Lower lobe of right lung (tissue), 2 donors: ENCODE measurements at regions not wholly inside any gene's neighbourhood (a gene's known extent, or its start where the extent isn't known, plus 50 kb on each side); places are given as distances from the start of the nearest gene placed in this dataset.

Experiments
- ATAC-seq, 2 donors: fragments of 200-7000 bp; cut with Tn5 transposase; one replicate each; pipeline ENCODE4 v1.9.1; 2020 to 2022; ENCODE audit warnings: mild to moderate bottlenecking in 2 of 2, moderate library complexity in 2 of 2
- DNase-seq: peaks from one replicate; pipeline ENCODE4 v3.0.0-alpha.2; 2020
- H3K27ac ChIP-seq: fragments of 200-600 bp; one replicate; pipeline ENCODE4 v1.8.0; 2022
- H3K27me3 ChIP-seq: fragments of 200-600 bp; one replicate; pipeline ENCODE4 v1.8.0; 2022; ENCODE audit warnings: low read depth
- H3K36me3 ChIP-seq: fragments of 200-600 bp; one replicate; pipeline ENCODE4 v1.8.0; 2022; ENCODE audit warnings: mild to moderate bottlenecking
- H3K4me1 ChIP-seq: fragments of 200-600 bp; one replicate; pipeline ENCODE4 v1.8.0; 2022
- H3K4me3 ChIP-seq: fragments of 200-600 bp; one replicate; pipeline ENCODE4 v1.8.0; 2022; ENCODE audit warnings: mild to moderate bottlenecking
- H3K9me3 ChIP-seq: fragments of 200-600 bp; one replicate; pipeline ENCODE4 v1.8.0; 2022
- intact Hi-C: fragments of 100-400 bp; cut with DNase I; formaldehyde crosslinking; loops from one replicate; pipeline ENCODE4 v1.11.0; 2022
- TF ChIP-seq, protein P1 (sequence below): fragments of 200-600 bp; IDR thresholded peaks from one replicate; pipeline ENCODE4 v1.8.0; 2022; ENCODE audit warnings: antibody characterized with exemption, mild to moderate bottlenecking
- donor health status: DM: no; HTN: yes; CAD: no; lungs with severe emphysema.

DNA sequence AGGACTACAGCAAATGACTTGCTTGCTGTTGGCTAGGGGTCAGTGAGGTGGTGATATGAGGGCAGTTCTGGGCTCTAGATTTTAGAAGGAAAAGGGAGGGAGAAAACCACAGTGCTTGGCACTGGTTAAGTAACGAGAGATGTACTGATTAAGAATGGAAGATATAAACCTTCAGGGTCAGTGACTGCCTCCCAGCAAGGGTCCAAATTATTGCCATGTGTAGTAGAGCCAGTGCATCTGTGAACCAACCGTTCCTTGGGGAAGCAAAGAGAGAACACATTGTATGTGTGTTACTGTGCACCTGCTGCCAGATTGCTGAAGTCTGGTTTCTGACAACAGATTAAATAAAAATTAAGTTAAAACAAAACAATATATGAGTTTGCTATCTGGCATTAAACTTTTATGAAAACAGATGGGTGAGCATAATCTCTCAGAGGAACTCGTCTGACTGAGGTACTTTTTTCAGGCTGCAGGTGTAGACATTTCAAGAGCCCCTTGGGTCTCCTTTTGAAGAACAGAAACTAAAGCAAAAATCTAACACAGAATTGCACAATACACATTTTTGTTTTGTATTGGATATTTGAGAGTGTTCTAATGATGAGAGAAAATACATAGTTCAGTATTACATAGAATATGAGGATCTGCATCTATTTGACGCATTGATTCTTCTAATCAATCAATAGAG is 1120.6 kb downstream of the SORCS3 start:
- ATAC-seq (no peak), DNase-seq (no peak)
- Histone ChIP-seq H3K27ac (no peak overlapping the region), H3K36me3 (no peaks in the 10 kb centered on the region), H3K4me1 (no peaks in the 10 kb centered on the region), H3K27me3 (no peaks in the 10 kb centered on the region), H3K4me3 (no peak overlapping the region), H3K9me3 (no peaks in the 10 kb centered on the region)
- TF ChIP-seq, protein P1, sequence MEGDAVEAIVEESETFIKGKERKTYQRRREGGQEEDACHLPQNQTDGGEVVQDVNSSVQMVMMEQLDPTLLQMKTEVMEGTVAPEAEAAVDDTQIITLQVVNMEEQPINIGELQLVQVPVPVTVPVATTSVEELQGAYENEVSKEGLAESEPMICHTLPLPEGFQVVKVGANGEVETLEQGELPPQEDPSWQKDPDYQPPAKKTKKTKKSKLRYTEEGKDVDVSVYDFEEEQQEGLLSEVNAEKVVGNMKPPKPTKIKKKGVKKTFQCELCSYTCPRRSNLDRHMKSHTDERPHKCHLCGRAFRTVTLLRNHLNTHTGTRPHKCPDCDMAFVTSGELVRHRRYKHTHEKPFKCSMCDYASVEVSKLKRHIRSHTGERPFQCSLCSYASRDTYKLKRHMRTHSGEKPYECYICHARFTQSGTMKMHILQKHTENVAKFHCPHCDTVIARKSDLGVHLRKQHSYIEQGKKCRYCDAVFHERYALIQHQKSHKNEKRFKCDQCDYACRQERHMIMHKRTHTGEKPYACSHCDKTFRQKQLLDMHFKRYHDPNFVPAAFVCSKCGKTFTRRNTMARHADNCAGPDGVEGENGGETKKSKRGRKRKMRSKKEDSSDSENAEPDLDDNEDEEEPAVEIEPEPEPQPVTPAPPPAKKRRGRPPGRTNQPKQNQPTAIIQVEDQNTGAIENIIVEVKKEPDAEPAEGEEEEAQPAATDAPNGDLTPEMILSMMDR = no peak
- intact Hi-C loops = no loop called here

GRCh38 chr10:105759669-105760068 is 1118.6 kb downstream of the SORCS3 start:
- Histone ChIP-seq H3K4me1 (no peaks in the 10 kb centered on the region), H3K36me3 (no peaks in the 10 kb centered on the region), H3K27ac (no peak overlapping the region), H3K27me3 (no peaks in the 10 kb centered on the region), H3K9me3 (no peaks in the 10 kb centered on the region), H3K4me3 (no peak overlapping the region)
- ATAC-seq (no peak), DNase-seq (no peak)
- intact Hi-C loops = no loop called here
- TF ChIP-seq, protein P1 = no peak

DNA sequence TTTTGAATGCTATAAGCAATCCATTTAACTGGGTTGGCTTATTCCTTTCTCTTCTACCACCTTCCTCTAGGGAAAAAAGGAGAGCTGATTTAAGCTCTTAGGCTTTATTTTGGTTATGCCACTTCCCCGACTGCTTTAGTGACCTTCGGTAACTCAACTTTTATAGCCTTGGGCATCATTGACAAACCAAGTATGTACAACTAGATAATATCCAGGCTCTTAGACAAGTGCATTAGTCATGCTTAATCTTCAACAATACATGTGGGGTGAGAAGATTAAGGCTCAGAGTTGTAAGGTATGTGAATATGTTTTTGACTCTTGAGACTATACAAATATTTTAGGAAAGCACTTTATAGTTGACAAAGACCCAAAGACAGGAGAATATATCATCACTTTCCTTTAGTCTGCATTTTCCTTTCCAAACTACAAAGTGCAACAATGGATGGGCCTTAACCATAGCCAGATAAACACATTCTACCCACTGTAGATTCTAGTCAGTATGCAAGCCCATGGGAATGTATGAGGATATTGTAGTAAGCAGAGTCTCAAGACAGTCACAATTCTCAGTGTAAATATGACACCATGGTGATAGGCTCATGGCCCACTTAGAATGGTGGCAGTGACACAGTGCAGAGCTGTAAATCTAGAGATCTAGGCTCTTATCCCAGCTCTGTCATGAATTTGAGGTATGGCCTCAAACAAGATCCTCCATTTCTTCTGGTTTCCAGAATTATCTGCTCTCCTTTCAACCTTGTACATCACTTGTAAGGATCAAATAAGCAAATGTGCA is 1117.3 kb downstream of the SORCS3 start:
- Histone ChIP-seq H3K27ac (no peak overlapping the region), H3K27me3 (no peaks in the 10 kb centered on the region), H3K4me1 (no peaks in the 10 kb centered on the region), H3K4me3 (no peak overlapping the region), H3K9me3 (no peaks in the 10 kb centered on the region), H3K36me3 (no peaks in the 10 kb centered on the region)
- intact Hi-C loops = no loop called here
- TF ChIP-seq, protein P1 = no peak
- DNase-seq (no peak), ATAC-seq (no peak)

DNA sequence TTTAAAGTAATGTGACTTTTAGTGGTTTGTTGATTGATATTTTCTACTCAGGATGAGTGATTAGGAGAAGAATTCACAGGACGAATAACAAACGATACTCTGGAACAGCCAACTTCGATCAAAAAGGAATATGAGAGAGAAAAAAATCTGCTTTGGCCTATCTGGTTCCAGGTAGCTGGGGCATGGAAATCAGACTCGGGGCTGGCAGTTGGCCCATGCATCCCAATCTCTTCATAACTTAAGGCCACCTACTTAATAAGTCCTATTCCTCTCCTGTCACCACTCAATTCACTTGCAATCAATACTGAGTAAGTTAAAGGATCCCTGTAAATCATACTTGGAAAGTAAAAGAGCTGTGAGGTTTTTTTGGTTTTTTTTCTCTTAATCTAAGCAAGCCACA is 1116.2 kb downstream of the SORCS3 start:
- Histone ChIP-seq H3K36me3 (no peaks in the 10 kb centered on the region), H3K4me1 (no peaks in the 10 kb centered on the region), H3K4me3 (no peak overlapping the region), H3K27ac (no peak overlapping the region), H3K27me3 (no peaks in the 10 kb centered on the region), H3K9me3 (no peaks in the 10 kb centered on the region)
- TF ChIP-seq, protein P1 = no peak
- no peak for DNase-seq
- ATAC-seq = no peak
- intact Hi-C loops = no loop called here

GRCh38 chr10:105756386-105756785 is 1115.3 kb downstream of the SORCS3 start:
- H3K9me3 ChIP-seq = no peaks in the 10 kb centered on the region
- TF ChIP-seq, protein P1 = no peak
- H3K4me3 ChIP-seq = no peak overlapping the region
- ATAC-seq (no peak), DNase-seq (no peak)
- no peaks in the 10 kb centered on the region for H3K27me3 ChIP-seq
- intact Hi-C loops = no loop called here
- no peak overlapping the region for H3K27ac ChIP-seq
- H3K36me3 ChIP-seq = no peaks in the 10 kb centered on the region
- H3K4me1 ChIP-seq = no peaks in the 10 kb centered on the region
